WERI-Rb-1 (cell line): ENCODE measurements at regions not wholly inside any gene's neighbourhood (a gene's known extent, or its start where the extent isn't known, plus 50 kb on each side); places are given as distances from the start of the nearest gene placed in this dataset.
A peak's percentile ranks its signal among the peaks of the same experiment; 100 is the strongest.

Experiments
- DNase-seq: peaks from one replicate; pipeline ENCODE4 v3.0.0-alpha.2; 2020
- H3K27ac ChIP-seq: fragments of 250-450 bp; sonication (Bioruptor Pico); 2 replicates; pipeline ENCODE4 v1.5.1; 2020; ENCODE audit warnings: mild to moderate bottlenecking, moderate library complexity
- H3K27me3 ChIP-seq: fragments of 250-450 bp; sonication (Bioruptor Pico); 2 replicates; pipeline ENCODE4 v1.5.1; 2021; ENCODE audit warnings: mild to moderate bottlenecking, low read depth, moderate library complexity; ENCODE audit not compliant: insufficient read depth, severe bottlenecking
- H3K36me3 ChIP-seq: fragments of 250-450 bp; sonication (Bioruptor Pico); 2 replicates; pipeline ENCODE4 v1.5.1; 2020; ENCODE audit warnings: mild to moderate bottlenecking, moderate library complexity
- H3K4me3 ChIP-seq: 2 replicates; pipeline ENCODE4 v1.5.1; 2011; ENCODE audit warnings: low read depth, mild to moderate bottlenecking, control low read depth, low read length
- H3K9me3 ChIP-seq: fragments of 250-450 bp; sonication (Bioruptor Pico); 2 replicates; pipeline ENCODE4 v1.5.1; 2021; ENCODE audit warnings: mild to moderate bottlenecking, moderate library complexity; ENCODE audit not compliant: severe bottlenecking
- TF ChIP-seq, protein P1 (sequence below): IDR thresholded peaks from 2 replicates; pipeline ENCODE4 v1.5.1; 2011; ENCODE audit warnings: low read depth, mild to moderate bottlenecking, control low read depth, inconsistent platforms, low read length

DNA sequence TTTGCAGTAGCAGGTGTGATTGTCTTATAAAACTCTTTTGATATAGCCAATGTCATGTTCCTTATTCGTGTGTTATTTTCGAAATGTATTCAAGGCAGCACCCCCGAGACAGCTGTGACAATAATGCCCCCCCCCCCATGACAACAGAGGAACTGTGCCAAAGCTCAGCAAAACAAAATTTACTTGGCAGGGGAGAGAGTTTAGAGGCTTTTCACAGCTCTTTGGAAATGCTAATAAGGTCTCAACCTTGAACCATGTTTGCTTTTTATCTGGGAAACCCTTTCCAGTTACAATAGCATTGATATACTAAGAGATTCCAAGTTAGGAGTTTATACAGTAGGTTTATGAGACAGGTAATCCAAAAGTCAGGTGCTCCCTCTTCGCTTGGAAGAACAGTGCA is 56.4 kb upstream of the USP44 start:
- H3K27me3 ChIP-seq = no peaks in the 10 kb centered on the region
- TF ChIP-seq, protein P1, sequence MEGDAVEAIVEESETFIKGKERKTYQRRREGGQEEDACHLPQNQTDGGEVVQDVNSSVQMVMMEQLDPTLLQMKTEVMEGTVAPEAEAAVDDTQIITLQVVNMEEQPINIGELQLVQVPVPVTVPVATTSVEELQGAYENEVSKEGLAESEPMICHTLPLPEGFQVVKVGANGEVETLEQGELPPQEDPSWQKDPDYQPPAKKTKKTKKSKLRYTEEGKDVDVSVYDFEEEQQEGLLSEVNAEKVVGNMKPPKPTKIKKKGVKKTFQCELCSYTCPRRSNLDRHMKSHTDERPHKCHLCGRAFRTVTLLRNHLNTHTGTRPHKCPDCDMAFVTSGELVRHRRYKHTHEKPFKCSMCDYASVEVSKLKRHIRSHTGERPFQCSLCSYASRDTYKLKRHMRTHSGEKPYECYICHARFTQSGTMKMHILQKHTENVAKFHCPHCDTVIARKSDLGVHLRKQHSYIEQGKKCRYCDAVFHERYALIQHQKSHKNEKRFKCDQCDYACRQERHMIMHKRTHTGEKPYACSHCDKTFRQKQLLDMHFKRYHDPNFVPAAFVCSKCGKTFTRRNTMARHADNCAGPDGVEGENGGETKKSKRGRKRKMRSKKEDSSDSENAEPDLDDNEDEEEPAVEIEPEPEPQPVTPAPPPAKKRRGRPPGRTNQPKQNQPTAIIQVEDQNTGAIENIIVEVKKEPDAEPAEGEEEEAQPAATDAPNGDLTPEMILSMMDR = no peak
- no peak for DNase-seq
- no peaks in the 10 kb centered on the region for H3K36me3 ChIP-seq
- H3K9me3 ChIP-seq = no peaks in the 10 kb centered on the region
- no peak overlapping the region for H3K27ac ChIP-seq
- H3K4me3 ChIP-seq = no peak overlapping the region

DNA sequence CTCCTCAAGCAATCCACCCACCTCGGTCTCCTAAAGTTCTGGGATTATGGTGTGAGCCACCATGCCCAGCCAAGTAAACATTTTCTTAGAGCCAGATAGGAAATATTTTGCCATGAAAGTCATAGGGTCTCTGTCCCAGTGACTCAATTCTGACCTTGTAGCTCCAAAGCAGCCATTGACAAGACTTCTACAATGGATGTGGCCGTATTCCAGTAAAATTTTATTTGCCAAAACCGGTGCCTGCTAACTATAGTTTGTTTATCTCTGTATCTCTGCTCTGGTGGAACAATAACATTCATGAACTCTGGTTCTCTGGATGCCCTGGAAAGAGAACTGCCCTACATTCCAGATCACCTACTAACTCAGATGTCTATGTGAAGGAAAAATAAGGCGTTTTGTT is 54.6 kb upstream of the USP44 start:
- no peak for DNase-seq
- Histone ChIP-seq H3K27ac (no peak overlapping the region), H3K27me3 (no peaks in the 10 kb centered on the region), H3K9me3 (no peaks in the 10 kb centered on the region), H3K4me3 (no peak overlapping the region), H3K36me3 (no peaks in the 10 kb centered on the region)
- TF ChIP-seq, protein P1 = no peak

DNA sequence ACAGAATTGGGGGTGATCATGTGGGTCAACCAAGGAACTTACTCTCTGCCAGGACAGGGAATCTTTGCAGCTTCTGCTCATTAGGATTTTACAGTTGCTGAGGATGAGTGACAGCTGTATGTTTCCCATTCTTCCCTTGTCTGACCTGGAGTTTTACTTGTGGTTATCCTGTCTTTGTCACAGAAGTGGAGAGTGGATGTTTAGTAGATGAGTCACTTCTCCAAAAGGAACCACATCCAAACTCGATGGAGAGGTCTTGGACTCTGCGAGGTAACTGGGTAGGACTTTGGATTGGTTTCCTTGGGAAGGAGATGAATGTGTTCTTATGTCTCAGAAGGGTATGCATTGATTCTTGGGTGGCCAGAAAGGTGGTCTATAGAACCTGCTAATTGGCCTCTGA is 53.8 kb upstream of the USP44 start:
- no peak for DNase-seq
- Histone ChIP-seq H3K27ac (no peak overlapping the region), H3K36me3 (no peaks in the 10 kb centered on the region), H3K9me3 (no peaks in the 10 kb centered on the region), H3K27me3 (no peaks in the 10 kb centered on the region), H3K4me3 (no peak overlapping the region)
- TF ChIP-seq, protein P1 = no peak

DNA sequence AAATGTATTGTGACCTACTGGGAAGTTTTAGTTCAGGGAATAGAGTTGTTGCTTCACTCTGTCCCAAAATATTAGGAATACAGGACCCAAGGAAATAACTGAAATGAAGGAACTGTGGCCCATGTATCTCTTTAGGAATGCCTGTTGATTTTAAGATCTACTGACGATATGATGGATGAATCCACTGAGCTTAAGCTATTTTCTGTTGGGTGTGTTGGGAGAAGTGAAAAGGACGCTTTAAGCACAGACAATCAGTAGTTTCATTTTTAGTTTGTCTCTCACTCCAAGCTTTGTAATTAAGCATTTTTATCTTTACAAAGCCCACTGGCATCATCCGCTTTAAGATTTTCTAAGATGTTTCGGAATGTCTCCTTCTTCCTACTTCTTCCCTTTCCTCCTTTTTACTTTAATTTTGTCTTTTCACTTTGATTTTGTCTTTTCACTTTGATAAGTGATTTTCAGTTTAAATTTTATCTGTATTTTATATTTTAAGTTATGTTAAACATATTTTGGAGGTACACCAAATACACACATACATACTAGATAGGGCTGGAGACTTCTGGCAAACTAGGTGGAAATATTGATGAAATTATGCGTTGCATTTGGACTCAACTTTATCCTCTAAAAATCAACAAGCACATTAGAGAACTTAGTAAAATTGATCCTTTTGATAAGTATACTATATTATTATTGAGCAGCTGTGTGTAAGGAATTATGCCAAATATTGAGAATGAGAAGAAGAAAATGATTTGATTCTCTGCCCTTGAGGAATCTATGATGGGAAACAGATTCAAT is 52.3 kb upstream of the USP44 start:
- H3K36me3 ChIP-seq = no peaks in the 10 kb centered on the region
- no peak overlapping the region for H3K4me3 ChIP-seq
- H3K27ac ChIP-seq = no peak overlapping the region
- TF ChIP-seq, protein P1 = no peak
- DNase-seq = no peak
- no peaks in the 10 kb centered on the region for H3K27me3 ChIP-seq
- H3K9me3 ChIP-seq = no peaks in the 10 kb centered on the region

DNA sequence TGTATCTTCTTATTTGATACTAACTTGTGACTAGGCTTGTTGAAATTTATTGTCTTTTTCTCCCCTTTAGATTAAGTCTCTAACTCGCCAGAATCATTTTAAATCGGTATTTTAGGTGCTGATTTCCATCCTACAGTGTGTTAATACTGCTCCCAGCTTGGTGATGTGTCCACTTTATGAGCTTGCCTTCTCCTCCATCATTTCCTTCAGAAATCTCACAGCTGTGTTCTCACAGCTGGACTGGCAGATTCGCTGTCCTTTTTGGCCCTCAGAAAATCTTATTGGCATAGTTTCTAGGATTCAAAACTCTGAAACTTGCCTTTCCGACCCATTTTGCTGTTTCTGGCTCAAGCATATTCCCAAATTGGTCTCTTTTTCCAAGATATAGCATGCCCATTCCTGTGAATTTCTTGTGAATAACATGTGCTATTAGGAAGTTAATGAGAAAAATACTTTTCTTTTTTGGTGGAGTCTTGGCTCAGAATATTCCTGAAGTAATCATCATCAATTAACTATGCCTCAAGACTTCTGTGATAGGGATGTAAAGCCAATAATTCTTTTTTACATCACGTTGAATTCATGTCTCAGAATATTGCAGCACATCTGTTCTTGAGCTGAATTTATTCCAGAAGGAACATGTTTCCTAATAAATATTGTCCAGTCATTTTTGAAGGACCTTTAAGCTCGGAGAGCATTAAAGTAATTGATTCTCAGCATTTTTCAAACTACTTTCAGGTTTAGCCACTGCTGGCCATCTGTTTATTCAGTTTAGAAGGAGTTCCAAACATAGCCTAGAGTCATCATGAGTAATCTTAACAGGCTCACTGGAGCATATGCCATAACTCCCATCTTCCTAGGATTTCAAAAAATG is 50.0 kb upstream of the USP44 start:
- no peak for DNase-seq
- Histone ChIP-seq H3K36me3 (no peaks in the 10 kb centered on the region), H3K4me3 (no peak overlapping the region), H3K27me3 (no peaks in the 10 kb centered on the region), H3K27ac (peak overlapping the region; percentile 52), H3K9me3 (no peaks in the 10 kb centered on the region)
- TF ChIP-seq, protein P1 = no peak
